OCI-LY3 (cell line): ENCODE measurements at regions not wholly inside any gene's neighbourhood (a gene's known extent, or its start where the extent isn't known, plus 50 kb on each side); places are given as distances from the start of the nearest gene placed in this dataset.

Source experiments
- H2AFZ ChIP-seq: fragments of 200-600, 300-600 bp; shearing (Covaris generic); 2 replicates; pipeline ENCODE4 v1.6.0; 2014; ENCODE audit warnings: antibody characterized with exemption, low read depth, low read length
- H3K27ac ChIP-seq: fragments of 200-600, 300-600 bp; sonication (generic); 2 replicates; pipeline ENCODE4 v1.5.1; 2014; ENCODE audit warnings: mild to moderate bottlenecking, low read length, moderate library complexity, mixed read lengths
- H3K27me3 ChIP-seq: fragments of 200-600, 300-600 bp; sonication (generic); 2 replicates; pipeline ENCODE4 v1.6.1; 2014; ENCODE audit warnings: low read depth, low read length, mixed read lengths
- H3K36me3 ChIP-seq: fragments of 200-600, 300-600 bp; sonication (generic); replicated peaks from 2 replicates; pipeline ENCODE3; 2014; ENCODE audit warnings: low read depth, low read length, mixed read lengths
- H3K4me1 ChIP-seq: fragments of 300-600, 200-600 bp; sonication (generic); 2 replicates; pipeline ENCODE4 v1.6.1; 2014; ENCODE audit warnings: low read length, mixed read lengths
- H3K4me2 ChIP-seq: fragments of 200-600, 300-600 bp; sonication (generic); 2 replicates; pipeline ENCODE4 v1.6.1; 2014; ENCODE audit warnings: low read length, mixed read lengths
- H3K4me3 ChIP-seq: fragments of 300-600, 200-600 bp; sonication (generic); 2 replicates; pipeline ENCODE4 v1.5.1; 2014; ENCODE audit warnings: antibody characterized with exemption, mild to moderate bottlenecking, low read length, moderate library complexity
- H3K79me2 ChIP-seq: fragments of 300-600, 200-600 bp; shearing (Covaris generic); 2 replicates; pipeline ENCODE4 v1.6.1; 2014; ENCODE audit warnings: mild to moderate bottlenecking, low read length, mixed read lengths
- H3K9ac ChIP-seq: fragments of 300-600, 200-600 bp; shearing (Covaris generic); 2 replicates; pipeline ENCODE4 v1.6.0; 2014; ENCODE audit warnings: mild to moderate bottlenecking, low read length, moderate library complexity
- H3K9me3 ChIP-seq: fragments of 200-600, 300-600 bp; shearing (Covaris generic); 2 replicates; pipeline ENCODE4 v1.6.1; 2014; ENCODE audit warnings: low read length, mixed read lengths; ENCODE audit not compliant: insufficient read depth
- H4K20me1 ChIP-seq: fragments of 200-600, 300-600 bp; sonication (generic); 2 replicates; pipeline ENCODE4 v1.6.1; 2016; ENCODE audit warnings: low read length, mixed read lengths; ENCODE audit not compliant: insufficient read depth
- EZH2phosphoT487 ChIP-seq: fragments of 200-600 bp; shearing (Covaris generic); IDR thresholded peaks from 2 replicates; pipeline ENCODE4 v1.6.1; 2018; ENCODE audit warnings: antibody characterized with exemption, mixed run types, low read depth
- TF ChIP-seq, protein P1 (sequence below): fragments of 200-600, 300-600 bp; sonication (generic); IDR thresholded peaks from 2 replicates; pipeline ENCODE4 v1.5.1; 2014; ENCODE audit warnings: antibody characterized with exemption, low read length, low read depth

DNA sequence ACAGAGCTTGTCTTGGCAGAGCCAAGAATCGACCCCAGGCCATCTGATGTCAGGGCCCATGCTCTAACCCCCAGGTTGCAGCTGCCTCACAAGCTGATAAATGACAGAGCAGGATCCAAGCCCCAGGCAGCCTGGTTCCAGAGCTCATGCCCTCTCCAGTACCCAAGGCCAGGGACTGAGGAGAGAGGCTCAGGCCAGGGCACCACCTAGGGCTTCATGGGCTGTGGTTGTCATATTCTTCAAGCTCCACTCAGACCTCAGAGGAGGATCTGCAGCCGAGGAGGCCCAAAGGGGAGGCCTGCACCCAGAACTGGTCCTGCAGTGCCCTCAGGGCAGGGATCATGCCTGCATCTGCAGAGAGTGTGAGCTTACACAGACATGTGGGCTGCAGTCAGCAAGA, 301.1 kb downstream of the MATN1 start:
- no peak overlapping the region for H3K4me2 ChIP-seq
- no peak overlapping the region for H2AFZ ChIP-seq
- H4K20me1 ChIP-seq = no peaks in the 10 kb centered on the region
- TF ChIP-seq, protein P1, sequence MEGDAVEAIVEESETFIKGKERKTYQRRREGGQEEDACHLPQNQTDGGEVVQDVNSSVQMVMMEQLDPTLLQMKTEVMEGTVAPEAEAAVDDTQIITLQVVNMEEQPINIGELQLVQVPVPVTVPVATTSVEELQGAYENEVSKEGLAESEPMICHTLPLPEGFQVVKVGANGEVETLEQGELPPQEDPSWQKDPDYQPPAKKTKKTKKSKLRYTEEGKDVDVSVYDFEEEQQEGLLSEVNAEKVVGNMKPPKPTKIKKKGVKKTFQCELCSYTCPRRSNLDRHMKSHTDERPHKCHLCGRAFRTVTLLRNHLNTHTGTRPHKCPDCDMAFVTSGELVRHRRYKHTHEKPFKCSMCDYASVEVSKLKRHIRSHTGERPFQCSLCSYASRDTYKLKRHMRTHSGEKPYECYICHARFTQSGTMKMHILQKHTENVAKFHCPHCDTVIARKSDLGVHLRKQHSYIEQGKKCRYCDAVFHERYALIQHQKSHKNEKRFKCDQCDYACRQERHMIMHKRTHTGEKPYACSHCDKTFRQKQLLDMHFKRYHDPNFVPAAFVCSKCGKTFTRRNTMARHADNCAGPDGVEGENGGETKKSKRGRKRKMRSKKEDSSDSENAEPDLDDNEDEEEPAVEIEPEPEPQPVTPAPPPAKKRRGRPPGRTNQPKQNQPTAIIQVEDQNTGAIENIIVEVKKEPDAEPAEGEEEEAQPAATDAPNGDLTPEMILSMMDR = no peak
- no peak for TF ChIP-seq EZH2phosphoT487
- H3K4me3 ChIP-seq = no peak overlapping the region
- H3K27ac ChIP-seq = no peak overlapping the region
- no peaks in the 10 kb centered on the region for H3K9me3 ChIP-seq
- H3K9ac ChIP-seq = no peak overlapping the region
- no peaks in the 10 kb centered on the region for H3K27me3 ChIP-seq
- no peaks in the 10 kb centered on the region for H3K79me2 ChIP-seq
- H3K4me1 ChIP-seq = no peaks in the 10 kb centered on the region
- no peaks in the 10 kb centered on the region for H3K36me3 ChIP-seq

DNA sequence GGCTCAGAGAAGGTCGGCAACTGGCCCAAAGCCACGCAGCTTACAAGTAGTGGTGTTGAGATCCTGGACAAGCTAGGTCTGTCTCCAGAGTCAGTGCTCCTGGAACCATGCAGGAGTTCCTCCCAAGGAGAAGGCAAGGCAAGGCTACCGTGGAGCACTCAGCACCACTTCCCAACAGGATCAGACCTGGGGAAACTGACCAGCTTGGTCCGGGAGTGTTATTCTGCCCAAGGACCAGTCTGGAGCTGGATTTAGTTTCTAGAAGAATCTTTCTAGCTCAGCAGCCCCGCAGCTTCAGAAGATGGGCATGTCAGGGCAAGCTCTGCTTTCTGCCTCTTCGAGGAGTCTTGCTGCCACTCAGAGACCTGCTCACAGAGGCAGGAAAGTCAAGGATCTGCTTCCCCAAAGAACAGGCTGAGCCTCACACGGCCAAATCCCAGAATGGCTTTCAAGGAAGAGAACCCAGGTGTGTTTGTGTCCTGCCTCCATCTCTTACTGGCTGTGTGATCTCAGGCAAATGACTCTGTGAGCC, 302.8 kb downstream of the MATN1 start:
- Histone ChIP-seq H4K20me1 (no peaks in the 10 kb centered on the region), H3K27me3 (no peaks in the 10 kb centered on the region), H3K36me3 (no peaks in the 10 kb centered on the region), H3K4me1 (no peaks in the 10 kb centered on the region), H3K4me2 (no peak overlapping the region), H3K27ac (no peak overlapping the region), H3K9me3 (no peaks in the 10 kb centered on the region), H3K9ac (no peak overlapping the region), H2AFZ (no peak overlapping the region), H3K79me2 (no peaks in the 10 kb centered on the region), H3K4me3 (no peak overlapping the region)
- TF ChIP-seq, protein P1 = no peak
- no peak for TF ChIP-seq EZH2phosphoT487

DNA sequence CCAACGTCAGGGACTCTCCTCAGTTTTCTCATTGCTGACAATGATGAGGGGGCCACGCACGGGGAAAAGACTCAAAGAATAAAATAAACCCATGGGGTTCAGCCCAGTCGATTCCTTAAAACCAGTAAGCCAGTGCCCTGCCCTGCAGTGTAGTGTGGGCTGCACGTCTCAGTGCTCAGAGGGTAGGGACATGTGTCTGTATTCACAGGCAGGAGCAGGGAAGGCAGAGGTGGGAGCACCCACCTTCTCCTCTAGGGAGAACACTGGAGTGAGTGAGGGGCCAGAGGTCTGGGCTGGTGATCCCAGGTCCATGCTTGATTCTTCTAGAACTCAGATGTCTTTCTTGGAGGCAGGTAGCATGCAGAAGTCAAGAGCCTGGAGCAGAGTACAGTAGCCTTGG, 303.6 kb downstream of the MATN1 start:
- no peaks in the 10 kb centered on the region for H3K36me3 ChIP-seq
- H3K27ac ChIP-seq = no peak overlapping the region
- H3K4me3 ChIP-seq = no peak overlapping the region
- no peak overlapping the region for H3K4me2 ChIP-seq
- no peaks in the 10 kb centered on the region for H3K4me1 ChIP-seq
- H4K20me1 ChIP-seq = no peaks in the 10 kb centered on the region
- no peaks in the 10 kb centered on the region for H3K9me3 ChIP-seq
- H3K79me2 ChIP-seq = no peaks in the 10 kb centered on the region
- no peak overlapping the region for H2AFZ ChIP-seq
- no peaks in the 10 kb centered on the region for H3K27me3 ChIP-seq
- TF ChIP-seq, protein P1 = no peak
- no peak for TF ChIP-seq EZH2phosphoT487
- H3K9ac ChIP-seq = no peak overlapping the region

DNA sequence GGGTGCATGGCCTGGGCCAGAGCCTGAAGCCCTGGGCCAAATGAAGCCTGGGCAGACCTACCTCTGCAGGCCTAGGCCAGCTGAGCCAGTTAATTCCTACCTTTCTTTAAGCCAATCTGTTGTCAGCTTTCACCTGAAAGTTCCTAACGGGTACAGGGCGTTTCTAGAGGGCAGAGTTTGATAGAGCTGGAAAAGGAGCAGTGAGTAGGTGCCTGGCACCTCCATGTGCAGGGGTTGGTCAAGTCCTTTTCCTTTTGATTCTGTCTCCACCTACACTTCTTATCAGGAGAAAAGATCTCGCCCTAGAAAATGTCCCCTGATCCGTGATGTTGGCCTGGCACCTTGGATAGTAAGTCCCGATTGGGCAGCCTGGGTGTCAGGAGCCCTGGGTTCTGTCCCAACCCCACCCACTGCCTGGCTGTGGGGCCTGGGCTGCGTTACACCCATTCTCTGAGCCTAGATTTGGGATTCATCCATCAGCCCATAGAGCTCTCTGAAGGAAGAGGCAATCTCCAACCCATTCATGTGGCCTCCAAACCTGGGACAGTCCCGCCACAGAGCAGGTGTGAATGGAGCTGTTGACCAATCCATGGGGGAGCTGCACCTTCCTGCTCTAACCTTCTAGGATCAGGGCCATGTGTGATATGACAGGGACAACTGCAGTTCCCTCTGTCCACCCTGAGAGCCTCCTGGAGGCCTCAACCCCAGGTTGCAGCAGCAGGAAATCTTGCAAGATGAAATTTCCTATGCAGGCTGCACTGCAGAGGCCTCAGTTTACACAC, 304.3 kb downstream of the MATN1 start:
- H3K27ac ChIP-seq = no peak overlapping the region
- no peak overlapping the region for H3K4me2 ChIP-seq
- no peaks in the 10 kb centered on the region for H3K27me3 ChIP-seq
- no peak overlapping the region for H2AFZ ChIP-seq
- no peaks in the 10 kb centered on the region for H3K9me3 ChIP-seq
- no peaks in the 10 kb centered on the region for H3K36me3 ChIP-seq
- no peak overlapping the region for H3K4me3 ChIP-seq
- H4K20me1 ChIP-seq = no peaks in the 10 kb centered on the region
- TF ChIP-seq EZH2phosphoT487 = no peak
- TF ChIP-seq, protein P1 = no peak
- no peaks in the 10 kb centered on the region for H3K4me1 ChIP-seq
- H3K9ac ChIP-seq = no peak overlapping the region
- no peaks in the 10 kb centered on the region for H3K79me2 ChIP-seq
